GM12874 (cell line): ENCODE measurements at regions not wholly inside any gene's neighbourhood (a gene's known extent, or its start where the extent isn't known, plus 50 kb on each side); places are given as distances from the start of the nearest gene placed in this dataset.

Experiments
- CTCF ChIP-seq: IDR thresholded peaks from 2 replicates; pipeline ENCODE4 v1.5.1; 2011; ENCODE audit warnings: low read depth, mild to moderate bottlenecking, control low read depth, low read length, moderate library complexity; ENCODE audit not compliant: insufficient read depth

- no peak for TF ChIP-seq CTCF
Measured at GRCh38 chr9:115943431-115944165, 210.0 kb upstream of the PAPPA start.

GRCh38 chr9:115944166-115944948 lies 209.2 kb upstream of the PAPPA start:
- TF ChIP-seq CTCF, result no peak

- TF ChIP-seq CTCF, result no peak
Measured at GRCh38 chr9:115945009-115945431, 208.6 kb upstream of the PAPPA start.

- no peak for TF ChIP-seq CTCF
Measured at GRCh38 chr9:115946530-115946929, 207.1 kb upstream of the PAPPA start.

GRCh38 chr9:115951977-115952376 lies 201.6 kb upstream of the PAPPA start:
- TF ChIP-seq CTCF, result no peak

- no peak for TF ChIP-seq CTCF
Measured at GRCh38 chr9:115952430-115953292, 200.9 kb upstream of the PAPPA start.

- no peak for TF ChIP-seq CTCF
Measured at GRCh38 chr9:115956371-115956770, 197.2 kb upstream of the PAPPA start.
